Stimulated activated CD4-positive, alpha-beta T cell treated with anti-CD3 and anti-CD28 coated beads, Interleukin-4, amount 100 ng/mL, for 1 hour (primary cell): ENCODE measurements at regions not wholly inside any gene's neighbourhood (a gene's known extent, or its start where the extent isn't known, plus 50 kb on each side); places are given as distances from the start of the nearest gene placed in this dataset.
"Not testable (repeated sequence)": the region's sequence is repeated elsewhere in the genome, so short reads cannot be mapped to it uniquely, and the experiment has no call there.

Experiments used
- DNase-seq: peaks from one replicate; pipeline ENCODE4 v3.0.0-alpha.2; 2020

DNA sequence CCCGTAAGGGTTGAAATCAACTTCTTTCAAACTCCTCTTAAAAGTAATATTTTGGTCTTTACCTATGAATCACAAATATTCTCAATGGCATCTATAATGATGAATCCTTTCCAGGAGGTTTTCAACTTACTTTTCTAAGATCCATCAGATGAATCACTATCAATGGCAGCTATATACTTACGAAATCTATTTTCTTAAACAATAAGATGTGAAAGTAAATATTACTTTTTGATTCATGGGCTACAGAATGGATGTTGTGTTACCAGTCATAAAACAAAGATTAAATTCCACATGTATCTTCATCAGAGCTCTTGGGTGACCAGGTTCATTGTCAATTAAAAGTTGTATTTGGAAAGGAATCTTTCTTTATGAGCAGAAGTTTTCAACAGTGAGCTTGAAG lies 1877.7 kb upstream of the ACO1 start:
- DNase-seq = no peak

DNA sequence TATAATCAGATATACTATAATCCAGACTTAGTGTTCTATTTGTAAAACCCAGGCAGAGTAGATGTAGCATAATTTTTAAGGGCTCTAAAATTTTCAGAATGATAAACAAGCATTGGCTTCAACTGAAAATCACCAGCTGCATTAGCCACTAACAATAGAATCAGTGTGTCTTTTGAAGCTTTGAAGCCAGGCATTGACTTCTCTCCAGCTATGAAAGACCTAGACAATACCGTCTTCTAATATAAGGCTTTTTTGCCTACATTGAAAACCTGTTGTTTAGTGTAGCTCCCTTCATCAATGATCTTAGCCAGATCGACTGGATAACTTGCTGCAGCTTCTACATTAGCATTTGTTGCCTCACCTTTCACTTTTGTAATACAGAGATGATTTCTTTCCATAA lies 1877.3 kb upstream of the ACO1 start:
- no peak for DNase-seq

DNA sequence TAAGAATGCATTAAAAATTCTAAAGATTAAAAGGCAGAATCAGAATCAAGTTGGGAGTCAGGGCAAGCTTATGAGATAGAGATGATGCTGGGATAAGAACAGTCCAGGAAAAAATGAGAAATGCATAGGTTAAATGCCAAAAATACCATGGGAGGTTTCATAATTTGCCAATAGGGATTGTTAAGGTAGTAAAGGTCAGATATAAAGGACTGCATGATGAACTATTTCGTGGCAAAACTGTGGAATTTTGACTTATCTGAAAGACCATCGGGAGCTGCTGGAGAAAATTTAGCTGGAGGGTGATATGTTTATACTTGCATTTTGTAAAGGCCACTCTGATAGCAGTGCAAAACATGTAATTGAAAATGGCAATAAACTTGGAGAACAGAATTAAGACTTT lies 1872.8 kb upstream of the ACO1 start:
- DNase-seq = no peak

DNA sequence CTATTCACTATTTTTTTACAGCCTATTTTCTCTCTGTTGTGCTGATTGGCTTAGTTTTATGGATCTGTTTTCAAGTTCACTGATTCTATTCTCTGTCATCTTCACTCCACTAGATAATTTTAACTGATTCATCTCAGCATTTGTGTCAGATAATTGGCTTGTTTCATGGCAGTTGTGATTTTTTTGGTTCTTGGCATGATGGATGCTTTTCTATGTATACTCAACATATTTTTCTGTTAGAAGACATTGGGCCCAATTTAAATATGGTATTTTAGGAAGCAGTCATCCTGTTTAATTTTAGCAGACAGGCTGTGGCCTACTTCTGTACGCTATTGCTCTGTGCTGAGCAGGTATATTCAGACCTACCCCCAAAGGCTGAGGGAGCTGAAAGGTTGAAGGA lies 1865.3 kb upstream of the ACO1 start:
- no peak for DNase-seq

DNA sequence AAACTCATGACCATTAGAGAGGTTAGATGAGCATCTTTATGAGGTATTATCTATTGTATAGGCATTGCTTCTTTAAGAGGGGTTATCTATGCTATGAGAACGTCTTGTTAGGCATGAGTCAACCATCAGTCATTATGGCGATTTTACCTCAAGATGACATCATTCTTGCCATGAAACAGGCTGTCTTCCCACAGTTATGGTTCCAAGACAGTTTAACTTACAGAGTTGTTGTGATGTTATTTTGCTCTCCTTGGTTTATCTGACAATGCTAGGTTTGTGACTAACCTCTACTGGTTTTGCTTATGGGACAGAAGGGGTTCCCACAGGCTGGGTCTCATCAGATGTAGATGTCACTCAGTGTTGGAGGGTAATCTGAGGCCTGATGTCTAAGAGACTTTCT lies 1864.7 kb upstream of the ACO1 start:
- no peak for DNase-seq

DNA sequence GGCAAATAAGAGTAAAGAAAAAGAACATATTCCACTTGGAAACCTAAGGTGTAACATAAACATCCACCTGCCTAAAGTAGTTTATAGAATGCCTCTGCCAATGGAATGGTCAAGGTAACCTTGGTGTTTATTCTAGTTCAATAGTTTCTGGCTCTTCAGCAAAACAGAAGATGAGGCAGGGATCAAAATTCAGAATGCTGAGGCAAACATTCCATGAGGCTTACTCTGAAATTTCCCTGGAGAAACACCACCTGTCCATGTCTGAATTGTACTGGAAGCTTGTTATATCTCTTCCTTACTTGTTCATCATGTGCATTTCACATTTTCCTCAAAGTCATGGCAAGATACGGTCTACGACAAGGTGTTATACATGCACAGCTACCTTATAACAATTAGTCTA lies 1862.4 kb upstream of the ACO1 start:
- DNase-seq = no peak

DNA sequence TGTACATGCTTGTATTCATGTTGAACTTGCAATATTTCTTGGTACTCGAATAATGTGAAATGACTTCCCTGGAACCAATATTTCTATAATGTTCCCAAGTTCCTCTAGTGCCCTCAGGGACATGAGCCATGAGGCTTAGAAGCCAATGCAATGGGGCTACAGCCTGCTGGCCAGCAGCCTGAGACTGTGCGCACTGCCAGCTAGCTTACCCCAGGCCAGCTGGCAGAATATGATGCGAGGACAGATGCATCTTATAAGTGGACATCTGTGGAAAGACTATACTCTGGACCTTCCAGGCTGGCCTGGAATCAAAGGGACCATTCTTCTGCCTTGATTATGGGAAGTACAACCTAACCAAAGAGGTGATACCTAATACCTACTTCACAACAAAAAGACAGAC lies 1862.0 kb upstream of the ACO1 start:
- no peak for DNase-seq

DNA sequence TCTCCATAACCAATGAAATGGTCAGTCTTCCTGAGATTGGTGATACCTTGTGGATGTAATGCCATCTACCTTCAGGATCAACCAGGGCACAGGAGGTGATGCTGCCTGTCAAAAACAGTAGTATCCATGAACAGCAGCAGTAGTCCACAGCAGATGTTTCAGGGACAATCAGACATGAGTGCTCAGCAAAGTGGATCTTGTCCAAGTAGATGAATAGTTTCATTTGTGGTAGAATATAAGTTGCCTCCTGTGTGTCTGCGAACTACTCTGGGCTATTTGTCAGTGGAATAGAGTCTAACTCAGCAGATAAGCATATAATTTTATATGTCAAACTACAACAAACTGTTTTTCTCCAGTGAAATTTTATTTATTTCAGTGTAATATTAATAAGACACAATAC lies 1860.1 kb upstream of the ACO1 start:
- DNase-seq = no peak

DNA sequence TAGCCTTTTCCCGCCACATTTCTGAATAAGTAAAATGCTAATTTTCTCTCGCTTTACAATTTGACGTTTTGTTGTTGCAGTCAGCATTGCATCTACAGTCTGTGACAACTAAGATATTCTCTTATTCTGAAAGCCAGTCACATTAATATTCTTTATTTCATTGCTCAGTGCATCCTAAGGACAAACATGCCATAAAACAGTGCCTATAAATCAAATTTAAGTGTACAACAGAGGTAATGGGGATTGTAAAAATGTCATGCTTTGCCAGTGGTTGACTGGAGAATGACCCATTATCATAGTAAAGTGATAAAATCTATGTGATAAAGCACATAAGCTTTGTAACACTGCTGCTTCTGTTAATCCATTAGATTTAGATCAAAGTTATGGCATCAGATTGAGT lies 1850.0 kb upstream of the ACO1 start:
- no peak for DNase-seq

DNA sequence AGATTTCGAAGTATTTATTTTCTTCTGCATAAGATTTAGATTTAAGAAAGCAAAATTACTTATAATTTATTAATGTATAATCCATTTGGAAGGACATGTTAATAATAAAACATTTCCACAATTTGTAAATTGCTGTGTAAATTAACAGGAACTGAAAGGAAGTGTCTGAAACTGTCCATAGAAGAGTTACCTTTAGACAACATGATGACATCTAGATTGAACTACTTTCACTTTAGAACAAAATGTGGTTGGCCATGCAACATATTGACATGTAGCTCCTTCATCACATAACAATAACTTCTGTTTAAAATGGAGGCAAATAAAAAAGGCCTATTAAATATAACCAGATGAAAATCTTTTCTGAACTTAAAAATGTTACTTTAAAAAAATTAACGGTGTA lies 1849.5 kb upstream of the ACO1 start:
- no peak for DNase-seq

DNA sequence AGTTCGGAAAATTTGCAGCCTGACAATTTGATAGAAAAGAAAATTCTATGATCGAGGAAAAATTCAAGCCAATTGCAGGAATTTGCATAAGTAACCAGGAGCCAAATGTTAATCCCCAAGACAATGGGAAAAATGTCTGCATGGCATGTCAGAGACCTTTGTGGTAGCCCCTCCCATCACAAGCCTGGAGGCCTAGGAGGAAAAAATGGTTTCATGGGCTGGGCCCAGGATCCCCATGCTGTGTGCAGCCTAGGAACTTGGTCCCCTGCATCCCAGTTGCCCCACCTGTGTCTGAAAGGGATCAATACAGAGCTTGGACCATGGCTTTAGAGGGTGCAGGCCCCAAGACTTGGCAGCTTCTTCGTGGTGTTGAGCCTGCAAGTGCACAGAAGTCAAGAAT lies 1847.9 kb upstream of the ACO1 start:
- no peak for DNase-seq

DNA sequence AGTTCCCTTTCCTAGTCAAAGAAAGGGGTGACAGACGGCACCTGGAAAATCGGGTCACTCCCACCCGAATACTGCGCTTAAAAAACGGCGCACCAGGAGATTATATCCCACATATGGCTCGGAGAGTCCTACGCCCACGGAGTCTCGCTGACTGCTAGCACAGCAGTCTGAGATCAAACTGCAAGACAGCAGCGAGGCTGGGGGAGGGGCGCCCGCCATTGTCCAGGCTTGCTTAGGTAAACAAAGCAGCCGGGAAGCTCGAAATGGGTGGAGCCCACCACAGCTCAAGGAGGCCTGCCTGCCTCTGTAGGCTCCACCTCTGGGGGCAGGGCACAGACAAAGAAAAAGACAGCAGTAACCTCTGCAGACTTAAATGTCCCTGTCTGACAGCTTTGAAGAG lies 1844.7 kb upstream of the ACO1 start:
- not testable (repeated sequence) for DNase-seq

DNA sequence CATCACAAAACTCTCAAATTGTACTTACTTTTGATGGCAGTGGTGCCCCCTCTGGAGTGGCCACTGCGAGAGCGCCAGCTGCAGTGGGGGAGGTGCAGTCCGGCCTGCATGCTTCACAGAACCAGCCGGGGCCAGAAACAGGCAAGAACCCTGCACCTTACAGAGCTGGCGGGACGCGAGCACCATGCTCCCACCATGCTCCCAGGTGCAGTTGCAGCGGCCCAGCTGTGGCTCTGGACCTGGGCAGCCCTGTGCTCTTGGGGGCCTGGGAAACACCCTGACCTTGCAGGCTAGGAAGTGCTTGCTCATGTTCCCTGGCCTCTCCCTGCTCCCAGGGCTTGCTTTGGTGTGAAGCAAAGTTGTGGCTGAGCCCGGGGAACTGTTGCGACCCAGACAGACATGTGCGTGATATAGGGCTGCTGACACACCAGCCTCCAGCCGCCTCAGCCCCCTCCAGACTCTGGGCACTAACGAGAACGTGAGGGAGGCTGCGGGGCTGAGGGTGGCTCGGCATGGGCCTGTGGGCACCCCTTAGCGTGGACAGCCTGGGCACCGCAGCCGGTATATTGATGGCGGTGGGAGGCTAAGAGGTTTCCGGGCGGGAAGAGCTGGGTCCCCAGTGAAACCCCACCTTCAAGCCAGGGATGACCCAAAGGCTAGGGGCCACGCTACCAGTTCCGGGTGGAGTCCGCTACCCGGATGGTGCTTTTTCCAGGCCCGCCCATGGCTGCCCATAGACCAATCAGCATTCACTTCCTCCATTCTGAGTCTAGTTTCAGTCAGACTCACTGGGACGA lies 1809.9 kb upstream of the ACO1 start:
- DNase-seq = no peak

DNA sequence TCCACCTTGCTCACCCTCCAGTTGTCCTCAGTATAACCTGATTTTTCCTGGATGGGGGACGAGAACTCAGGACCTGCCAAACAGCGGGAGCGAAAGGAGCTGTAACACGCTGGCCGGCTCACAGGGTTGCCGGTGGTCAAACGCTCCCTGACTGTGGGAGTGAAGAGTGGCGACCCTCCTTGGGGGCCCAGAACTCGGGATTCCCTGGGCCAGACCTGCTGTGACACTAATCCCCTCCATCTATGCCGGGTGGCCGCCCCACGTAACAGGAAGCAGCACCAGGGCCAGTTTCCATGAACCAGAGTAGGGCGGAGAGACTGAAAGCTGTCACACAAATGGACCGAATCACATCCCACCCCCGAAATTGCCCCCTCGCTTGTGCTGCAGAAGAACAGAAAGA lies 1809.2 kb upstream of the ACO1 start:
- no peak for DNase-seq

DNA sequence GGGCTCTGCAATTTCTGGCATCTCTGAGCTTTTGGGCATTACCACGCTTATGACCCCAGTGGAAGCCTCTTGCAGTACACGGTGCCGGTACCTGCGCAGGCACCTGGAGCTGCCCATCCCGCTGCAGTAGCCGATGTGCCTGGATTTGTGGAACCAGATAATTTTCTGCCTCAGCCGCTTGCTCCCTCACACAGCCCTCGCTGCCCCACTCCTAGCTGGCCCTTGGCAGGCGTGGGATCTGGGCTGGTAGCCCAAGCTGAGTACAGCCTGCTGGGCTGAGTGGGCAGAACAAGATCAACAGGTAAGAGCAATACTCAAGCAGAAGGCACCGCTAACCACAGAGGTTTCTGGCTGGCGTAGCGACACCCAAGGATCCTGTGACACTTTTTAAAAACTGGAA lies 1808.8 kb upstream of the ACO1 start:
- no peak for DNase-seq

DNA sequence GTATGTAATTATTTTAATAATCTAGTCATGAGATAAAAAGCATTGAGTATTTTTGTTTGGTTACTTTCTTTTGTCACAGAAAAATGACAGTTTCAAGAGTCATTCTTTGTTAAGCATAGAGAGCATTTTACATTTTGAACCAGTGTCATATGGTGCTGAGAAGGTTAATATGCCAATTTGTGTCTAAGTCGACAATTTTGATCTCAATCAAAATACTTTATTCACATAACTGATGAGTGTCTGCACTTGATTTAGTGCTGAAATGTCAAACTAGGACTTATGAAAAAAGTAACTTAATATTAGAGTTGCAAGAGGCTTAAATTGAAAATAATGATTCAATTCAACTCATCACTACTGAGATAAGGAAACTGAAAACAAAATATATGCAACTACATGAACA lies 1804.6 kb upstream of the ACO1 start:
- no peak for DNase-seq

DNA sequence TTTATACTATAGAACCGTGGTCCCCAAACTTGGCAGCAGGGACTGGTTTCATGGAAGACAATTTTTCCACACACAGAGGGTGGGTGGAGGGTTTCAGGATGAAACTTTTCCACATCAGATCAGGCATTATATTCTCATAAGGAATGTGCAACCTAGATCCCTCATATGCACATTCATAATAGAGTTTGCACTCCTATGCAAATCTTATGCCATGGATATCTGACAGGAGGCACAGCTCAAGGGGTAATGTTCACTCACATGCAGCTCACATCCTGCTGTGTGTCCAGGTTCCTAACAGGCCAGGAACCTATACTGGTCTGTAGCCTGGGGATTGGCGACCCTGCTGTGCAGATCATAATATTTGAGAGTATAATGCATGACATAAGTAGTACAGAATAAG lies 1802.2 kb upstream of the ACO1 start:
- DNase-seq = no peak

DNA sequence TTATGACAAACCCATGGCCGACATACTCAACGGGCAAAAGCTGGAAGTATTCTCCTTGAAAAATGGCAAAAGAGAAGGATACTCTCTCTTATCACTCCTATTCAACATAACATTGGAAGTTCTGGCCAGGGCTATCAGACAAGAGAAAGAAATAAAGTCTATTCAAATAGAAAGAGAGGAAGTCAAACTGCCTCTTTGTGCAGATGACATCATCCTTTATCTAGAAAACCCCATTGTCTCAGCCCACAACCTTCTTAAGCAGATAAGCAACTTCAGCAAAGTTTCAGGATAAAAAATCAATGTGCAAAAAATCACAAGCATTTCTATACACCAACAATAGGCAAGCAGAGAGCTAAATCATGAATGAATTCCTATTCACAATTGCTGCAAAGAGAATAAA lies 1799.9 kb upstream of the ACO1 start:
- no peak for DNase-seq

DNA sequence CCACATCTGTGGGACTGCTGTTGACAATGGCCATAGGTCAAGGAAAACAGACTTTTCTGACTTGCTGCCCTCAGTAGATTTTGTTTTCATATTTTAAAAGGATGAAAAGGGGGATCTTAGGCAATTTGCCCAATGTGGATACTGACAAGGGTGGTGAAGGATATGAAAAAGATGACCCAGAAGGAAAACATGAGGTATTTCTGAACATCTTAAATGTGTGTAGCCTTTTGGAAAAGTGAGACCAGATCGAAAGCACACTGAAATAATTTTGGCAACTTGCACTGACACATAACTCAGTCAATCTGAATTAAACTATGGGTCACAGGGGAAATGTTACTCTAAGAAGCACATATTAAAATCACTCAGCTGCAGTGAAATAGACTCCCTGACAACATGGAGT lies 1793.0 kb upstream of the ACO1 start:
- no peak for DNase-seq

DNA sequence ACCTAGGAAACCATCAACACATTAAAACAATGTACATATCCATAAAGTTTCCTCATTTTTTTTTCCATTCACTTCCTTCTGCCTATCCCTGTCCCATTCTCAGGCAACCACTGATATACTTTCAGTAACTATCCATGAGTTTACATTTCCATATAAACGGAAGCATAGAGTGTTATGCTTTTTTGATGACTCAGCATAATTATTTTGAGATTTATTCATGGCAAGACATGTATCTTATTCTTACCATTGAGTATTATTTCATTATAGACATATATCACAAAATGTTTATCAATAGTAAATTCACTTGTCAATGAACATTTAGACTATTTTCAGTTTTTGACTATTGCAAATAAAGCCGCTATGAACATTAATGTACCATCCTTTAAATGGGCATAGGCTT lies 1786.8 kb upstream of the ACO1 start:
- DNase-seq = no peak

DNA sequence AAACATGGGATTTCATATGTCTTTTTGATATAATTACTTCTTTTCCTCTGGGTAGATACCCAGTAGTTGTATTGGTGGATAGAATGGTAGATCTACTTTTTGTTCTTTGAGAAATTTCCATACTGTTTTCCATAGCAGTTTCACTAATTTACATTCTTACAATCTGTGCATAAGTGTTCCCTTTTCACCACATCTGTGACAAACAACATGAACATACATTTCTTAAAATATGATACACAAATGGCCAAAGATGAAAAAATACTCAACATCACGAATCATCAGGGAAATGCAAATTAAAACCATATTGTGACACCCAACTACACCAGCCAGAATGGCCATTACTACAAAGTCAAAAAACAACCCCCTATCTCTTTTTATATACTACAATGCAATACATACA lies 1778.5 kb upstream of the ACO1 start:
- DNase-seq = no peak

DNA sequence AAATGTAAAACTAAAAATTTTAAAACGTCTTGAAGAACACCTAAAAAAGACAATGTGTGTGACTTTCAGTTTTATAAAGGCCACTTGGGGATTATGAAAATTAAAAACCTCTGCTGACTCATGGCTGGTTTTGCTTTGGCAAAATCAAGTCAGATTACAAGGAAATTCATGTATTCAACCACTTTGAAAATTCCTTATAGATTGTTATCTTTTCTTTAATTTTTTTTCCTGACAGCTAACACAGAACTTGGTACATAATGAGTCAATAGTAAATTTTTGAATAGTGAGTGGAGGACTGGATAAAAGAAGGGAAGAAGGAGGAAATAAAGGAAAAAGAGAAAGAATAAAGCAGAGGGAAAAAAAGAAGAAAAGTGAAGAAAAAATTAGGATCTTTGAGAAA lies 1774.7 kb upstream of the ACO1 start:
- no peak for DNase-seq

DNA sequence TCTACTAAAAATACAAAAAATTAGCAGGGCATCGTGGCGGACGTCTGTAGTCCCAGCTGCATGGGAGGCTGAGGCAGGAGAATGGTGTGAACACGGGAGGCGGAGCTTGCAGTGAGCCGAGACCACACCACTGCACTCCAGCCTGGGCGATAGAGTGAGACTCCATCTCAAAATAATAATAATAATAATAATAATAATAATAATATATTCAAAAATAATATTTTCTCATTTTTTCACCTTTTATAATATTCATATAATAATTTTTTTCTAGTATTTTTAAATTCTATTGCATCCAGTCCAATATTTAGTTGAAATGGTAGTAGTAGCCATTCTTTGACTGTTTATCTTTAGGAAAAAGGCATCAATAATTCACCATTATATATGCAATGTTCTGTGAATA lies 1767.7 kb upstream of the ACO1 start:
- DNase-seq = not testable (repeated sequence)

DNA sequence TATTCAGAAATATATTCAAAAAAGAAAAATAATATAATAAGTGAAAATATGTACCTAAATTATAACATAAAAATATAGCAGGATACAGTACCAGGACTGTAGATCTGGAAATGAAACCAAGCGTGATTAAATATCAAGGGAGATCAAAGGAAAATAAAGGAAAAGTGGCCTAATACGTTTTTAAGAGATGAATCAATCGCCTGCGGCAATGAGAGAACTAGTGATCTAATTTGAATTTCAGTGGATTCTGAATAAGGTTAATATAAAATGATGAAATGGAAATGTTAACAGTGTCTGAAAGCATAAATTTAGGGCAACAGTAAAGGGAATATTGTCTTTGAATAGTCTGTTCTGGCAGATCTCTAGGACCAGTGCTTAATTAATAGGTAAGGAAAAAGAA lies 1761.9 kb upstream of the ACO1 start:
- no peak for DNase-seq

DNA sequence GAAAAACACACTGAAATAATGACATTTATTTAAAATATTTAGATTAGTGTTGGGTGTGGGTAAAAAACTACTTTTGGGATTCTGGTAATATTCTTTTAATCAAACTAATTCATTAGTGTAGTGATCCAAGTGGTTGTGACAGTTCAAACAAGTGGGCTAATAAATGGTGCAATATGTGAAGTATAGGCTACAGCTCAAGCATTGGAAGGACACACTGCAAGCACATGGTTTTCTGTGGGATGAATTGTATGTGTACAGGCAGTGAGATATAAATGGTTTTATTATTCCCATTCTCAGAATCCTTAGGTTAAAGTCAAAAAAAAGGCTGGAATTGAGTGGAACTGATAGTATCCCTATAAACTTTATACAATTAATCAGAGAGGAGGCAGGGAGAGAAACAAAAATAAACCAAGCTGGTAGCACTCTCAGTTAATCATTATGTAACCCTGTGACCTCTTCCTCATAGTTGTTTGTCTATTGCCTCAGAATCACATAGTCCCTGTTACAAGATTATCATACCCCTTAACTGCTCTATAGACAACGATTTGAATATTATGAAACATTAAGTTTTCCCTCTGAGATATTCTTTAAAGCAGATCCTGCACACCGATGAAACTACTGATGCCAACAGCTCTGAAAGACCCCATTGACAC lies 1755.4 kb upstream of the ACO1 start:
- DNase-seq = no peak
